K562 (cell line): ENCODE measurements at regions not wholly inside any gene's neighbourhood (a gene's known extent, or its start where the extent isn't known, plus 50 kb on each side); places are given as distances from the start of the nearest gene placed in this dataset.

Experiments
- ARID3A ChIP-seq: IDR thresholded peaks from 2 replicates; pipeline ENCODE4 v1.6.1; 2012; ENCODE audit warnings: low read depth, low read length, improper control_type of control experiment, borderline replicate concordance
- CTCF ChIP-seq, 3 experiments: IDR thresholded peaks in 2 of 3; conservative IDR thresholded peaks in 1 of 3; 2 replicates each; pipeline ENCODE4 v1.5.1; 2011 to 2012; ENCODE audit warnings: low read length in 3 of 3, mild to moderate bottlenecking in 3 of 3, control low read depth in 2 of 3, improper control_type of control experiment in 1 of 3, inconsistent platforms in 1 of 3, low read depth in 1 of 3, mixed read lengths in 1 of 3, moderate library complexity in 1 of 3; ENCODE audit not compliant: insufficient read depth in 2 of 3
- RBM39 ChIP-seq: fragments of 200-400 bp; formaldehyde crosslinking; optimal IDR thresholded peaks from 2 replicates; pipeline ENCODE3; 2018; ENCODE audit warnings: low read depth, low read length
- TCF7L2 ChIP-seq: fragments of 150-350 bp; IDR thresholded peaks from 2 replicates; pipeline ENCODE4 v1.6.1; 2016; ENCODE audit warnings: low read depth, mild to moderate bottlenecking, low read length, moderate library complexity

GRCh38 chr16:54462151-54462651 lies 175.6 kb upstream of the IRX3 start:
- TF ChIP-seq CTCF (IDR thresholded peaks at IDR 0.05 in 2 of 3, conservative IDR thresholded peaks at IDR 0.05 in 1 of 3; ENCODE audit: insufficient read depth in 2 of 3, low read depth in 1 of 3, low read length in 3 of 3) (no peak), RBM39 (no peak), TCF7L2 (no peak), ARID3A (no peak)
